ENCODE measurements at regions not wholly inside any gene's neighbourhood (a gene's known extent, or its start where the extent isn't known, plus 50 kb on each side); places are given as distances from the start of the nearest gene placed in this dataset.

DNA sequence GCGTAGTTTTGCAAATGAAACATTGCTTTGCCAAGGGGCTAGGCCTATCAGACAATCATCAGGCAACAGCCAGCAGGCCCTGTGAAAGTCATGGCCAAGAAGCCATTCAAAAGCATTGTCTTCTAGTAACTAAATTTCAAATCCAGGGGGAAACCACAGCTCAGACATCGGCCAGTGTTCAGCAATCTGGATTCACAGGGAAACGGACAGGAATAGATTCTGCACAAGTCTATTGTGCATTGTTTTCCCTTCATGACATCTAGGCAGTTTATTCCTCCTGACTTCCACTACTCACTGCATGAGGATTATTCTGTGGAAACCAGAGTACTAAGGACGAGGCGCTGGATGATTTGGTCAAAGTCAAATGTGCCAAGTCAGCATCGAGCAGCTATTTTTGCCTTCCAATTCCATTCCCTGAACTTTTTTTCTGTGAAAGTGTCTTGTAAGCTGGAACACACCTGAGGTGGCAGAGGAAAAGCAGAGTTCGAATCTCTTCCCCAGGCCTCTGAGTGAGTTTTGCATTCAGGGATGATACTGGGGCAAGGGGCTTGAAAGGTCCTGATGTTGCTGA, 75.4 kb downstream of the VCPKMT start:
- peaks cover 5 to 43% (median 16%) of the 10 kb centered on the region in 4 donors for H3K4me1 ChIP-seq (ENCODE audit: control insufficient read depth in 4 of 4, insufficient read depth in 4 of 4, low read length in 3 of 4)
- H3K27ac ChIP-seq (ENCODE audit: low read depth in 1 of 2, low read length in 2 of 2): no peak overlapping the region
- WGBS: 82% methylated on average over 7 of the region's 7 CpGs
- no peak overlapping the region for H3K9ac ChIP-seq (ENCODE audit: low read depth in 1 of 2, low read length in 2 of 2)
- H3K27me3 ChIP-seq (ENCODE audit: control insufficient read depth in 4 of 4, insufficient read depth in 4 of 4, low read length in 3 of 4): no peaks in the 10 kb centered on the region
- DNase-seq (ENCODE audit: low spot score): no peak
- no peaks in the 10 kb centered on the region for H3K36me3 ChIP-seq (ENCODE audit: control insufficient read depth in 4 of 4, insufficient read depth in 3 of 4, low read depth in 1 of 4, low read length in 3 of 4)
- H3K9me3 ChIP-seq (ENCODE audit: control insufficient read depth in 4 of 4, low read length in 3 of 4): no peaks in the 10 kb centered on the region
- H3K4me3 ChIP-seq (ENCODE audit: low read depth in 1 of 3, low read length in 3 of 3): no peak overlapping the region
- TF ChIP-seq JUND (IDR thresholded peaks at IDR 0.05) (no peak), FOXA2 (IDR thresholded peaks at IDR 0.05) (no peak)

DNA sequence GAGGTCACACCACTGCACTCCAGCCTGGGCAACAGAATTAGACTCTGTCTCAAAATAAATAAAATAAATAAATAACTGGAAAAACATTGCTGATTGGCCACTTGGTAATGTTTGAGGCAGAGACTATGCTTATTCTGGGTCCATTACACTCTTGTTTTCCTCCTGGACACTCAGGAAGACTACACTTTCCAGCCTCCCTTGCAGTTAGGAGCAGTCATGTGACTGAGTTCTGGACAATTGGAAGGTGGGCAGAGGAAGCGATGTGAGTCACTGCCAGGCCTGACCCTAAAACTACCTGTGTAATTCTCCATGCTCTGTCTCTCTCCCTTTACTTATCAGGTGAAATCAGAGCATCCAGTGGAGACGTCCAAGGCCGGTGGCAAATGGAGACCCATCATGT, 74.4 kb downstream of the VCPKMT start:
- WGBS: 99% methylated on average over 3 of the region's 3 CpGs
- H3K36me3 ChIP-seq (ENCODE audit: control insufficient read depth in 4 of 4, insufficient read depth in 3 of 4, low read depth in 1 of 4, low read length in 3 of 4): no peaks in the 10 kb centered on the region
- no peaks in the 10 kb centered on the region for H3K27me3 ChIP-seq (ENCODE audit: control insufficient read depth in 4 of 4, insufficient read depth in 4 of 4, low read length in 3 of 4)
- H3K4me3 ChIP-seq (ENCODE audit: low read depth in 1 of 3, low read length in 3 of 3): no peak overlapping the region
- H3K9ac ChIP-seq (ENCODE audit: low read depth in 1 of 2, low read length in 2 of 2): no peak overlapping the region
- no peak for DNase-seq (ENCODE audit: low spot score)
- H3K9me3 ChIP-seq (ENCODE audit: control insufficient read depth in 4 of 4, low read length in 3 of 4): no peaks in the 10 kb centered on the region
- peaks cover 9 to 37% (median 18%) of the 10 kb centered on the region in 4 donors for H3K4me1 ChIP-seq (ENCODE audit: control insufficient read depth in 4 of 4, insufficient read depth in 4 of 4, low read length in 3 of 4)
- H3K27ac ChIP-seq (ENCODE audit: low read depth in 1 of 2, low read length in 2 of 2): no peak overlapping the region
- no peak for TF ChIP-seq JUND (IDR thresholded peaks at IDR 0.05)
- TF ChIP-seq, protein P1, sequence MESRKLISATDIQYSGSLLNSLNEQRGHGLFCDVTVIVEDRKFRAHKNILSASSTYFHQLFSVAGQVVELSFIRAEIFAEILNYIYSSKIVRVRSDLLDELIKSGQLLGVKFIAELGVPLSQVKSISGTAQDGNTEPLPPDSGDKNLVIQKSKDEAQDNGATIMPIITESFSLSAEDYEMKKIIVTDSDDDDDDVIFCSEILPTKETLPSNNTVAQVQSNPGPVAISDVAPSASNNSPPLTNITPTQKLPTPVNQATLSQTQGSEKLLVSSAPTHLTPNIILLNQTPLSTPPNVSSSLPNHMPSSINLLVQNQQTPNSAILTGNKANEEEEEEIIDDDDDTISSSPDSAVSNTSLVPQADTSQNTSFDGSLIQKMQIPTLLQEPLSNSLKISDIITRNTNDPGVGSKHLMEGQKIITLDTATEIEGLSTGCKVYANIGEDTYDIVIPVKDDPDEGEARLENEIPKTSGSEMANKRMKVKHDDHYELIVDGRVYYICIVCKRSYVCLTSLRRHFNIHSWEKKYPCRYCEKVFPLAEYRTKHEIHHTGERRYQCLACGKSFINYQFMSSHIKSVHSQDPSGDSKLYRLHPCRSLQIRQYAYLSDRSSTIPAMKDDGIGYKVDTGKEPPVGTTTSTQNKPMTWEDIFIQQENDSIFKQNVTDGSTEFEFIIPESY (IDR thresholded peaks at IDR 0.05): no peak
- TF ChIP-seq, protein P2, sequence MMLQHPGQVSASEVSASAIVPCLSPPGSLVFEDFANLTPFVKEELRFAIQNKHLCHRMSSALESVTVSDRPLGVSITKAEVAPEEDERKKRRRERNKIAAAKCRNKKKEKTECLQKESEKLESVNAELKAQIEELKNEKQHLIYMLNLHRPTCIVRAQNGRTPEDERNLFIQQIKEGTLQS (IDR thresholded peaks at IDR 0.05): no peak
- no peak for TF ChIP-seq YY1 (IDR thresholded peaks at IDR 0.05)
- TF ChIP-seq TAF1 (conservative IDR thresholded peaks at IDR 0.05): no peak
- TF ChIP-seq, protein P3, sequence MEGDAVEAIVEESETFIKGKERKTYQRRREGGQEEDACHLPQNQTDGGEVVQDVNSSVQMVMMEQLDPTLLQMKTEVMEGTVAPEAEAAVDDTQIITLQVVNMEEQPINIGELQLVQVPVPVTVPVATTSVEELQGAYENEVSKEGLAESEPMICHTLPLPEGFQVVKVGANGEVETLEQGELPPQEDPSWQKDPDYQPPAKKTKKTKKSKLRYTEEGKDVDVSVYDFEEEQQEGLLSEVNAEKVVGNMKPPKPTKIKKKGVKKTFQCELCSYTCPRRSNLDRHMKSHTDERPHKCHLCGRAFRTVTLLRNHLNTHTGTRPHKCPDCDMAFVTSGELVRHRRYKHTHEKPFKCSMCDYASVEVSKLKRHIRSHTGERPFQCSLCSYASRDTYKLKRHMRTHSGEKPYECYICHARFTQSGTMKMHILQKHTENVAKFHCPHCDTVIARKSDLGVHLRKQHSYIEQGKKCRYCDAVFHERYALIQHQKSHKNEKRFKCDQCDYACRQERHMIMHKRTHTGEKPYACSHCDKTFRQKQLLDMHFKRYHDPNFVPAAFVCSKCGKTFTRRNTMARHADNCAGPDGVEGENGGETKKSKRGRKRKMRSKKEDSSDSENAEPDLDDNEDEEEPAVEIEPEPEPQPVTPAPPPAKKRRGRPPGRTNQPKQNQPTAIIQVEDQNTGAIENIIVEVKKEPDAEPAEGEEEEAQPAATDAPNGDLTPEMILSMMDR (IDR thresholded peaks at IDR 0.05; ENCODE audit: low read depth, low read length, missing input control): no peak
- TF ChIP-seq, protein P4, sequence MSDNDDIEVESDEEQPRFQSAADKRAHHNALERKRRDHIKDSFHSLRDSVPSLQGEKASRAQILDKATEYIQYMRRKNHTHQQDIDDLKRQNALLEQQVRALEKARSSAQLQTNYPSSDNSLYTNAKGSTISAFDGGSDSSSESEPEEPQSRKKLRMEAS (IDR thresholded peaks at IDR 0.05): no peak
- no peak for TF ChIP-seq HNF4G (IDR thresholded peaks at IDR 0.05)
- no peak for TF ChIP-seq SP1 (IDR thresholded peaks at IDR 0.05)
- TF ChIP-seq GABPA (IDR thresholded peaks at IDR 0.05 in 1 of 2, conservative IDR thresholded peaks at IDR 0.05 in 1 of 2): no peak
- TF ChIP-seq RXRA (IDR thresholded peaks at IDR 0.05): no peak
- TF ChIP-seq NR2F2 (IDR thresholded peaks at IDR 0.05): no peak
- TF ChIP-seq FOXA2 (IDR thresholded peaks at IDR 0.05): no peak
- no peak for TF ChIP-seq FOXA1 (IDR thresholded peaks at IDR 0.05)

DNA sequence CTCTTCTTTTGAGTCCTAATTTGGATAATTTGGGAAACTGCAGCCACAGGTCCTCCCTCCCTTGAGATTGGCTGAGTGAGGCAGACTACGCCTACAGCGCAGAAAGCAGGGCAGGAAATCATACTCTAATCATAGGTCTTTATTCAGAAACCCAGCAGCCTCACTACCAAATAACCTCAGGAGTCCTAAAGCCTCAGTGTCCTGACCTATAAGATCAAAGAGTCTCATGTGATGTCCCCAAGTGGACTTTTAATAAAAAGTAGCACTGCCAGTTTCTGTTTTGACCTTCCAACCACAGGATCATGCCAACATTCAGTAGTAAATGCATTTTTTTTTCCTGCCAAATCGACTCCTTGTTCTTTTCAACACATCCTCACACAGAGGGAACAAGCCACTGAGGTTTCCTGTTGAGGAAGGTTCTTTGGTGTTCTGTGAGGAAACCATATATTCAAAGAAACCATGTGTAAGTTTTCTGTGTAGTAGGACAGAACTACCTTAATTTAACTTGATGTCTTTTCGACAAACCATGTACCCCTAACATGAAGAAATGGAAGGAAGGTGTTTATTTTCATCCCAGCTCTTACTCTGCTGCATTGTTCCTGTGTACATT, 72.2 kb downstream of the VCPKMT start:
- H3K36me3 ChIP-seq (ENCODE audit: control insufficient read depth in 4 of 4, insufficient read depth in 3 of 4, low read depth in 1 of 4, low read length in 3 of 4): no peaks in the 10 kb centered on the region
- no peaks in the 10 kb centered on the region for H3K27me3 ChIP-seq (ENCODE audit: control insufficient read depth in 4 of 4, insufficient read depth in 4 of 4, low read length in 3 of 4)
- H3K4me1 ChIP-seq (ENCODE audit: control insufficient read depth in 4 of 4, insufficient read depth in 4 of 4, low read length in 3 of 4): peaks cover 11 to 34% (median 17%) of the 10 kb centered on the region in 4 donors
- no peak overlapping the region for H3K4me3 ChIP-seq (ENCODE audit: low read depth in 1 of 3, low read length in 3 of 3)
- peak overlapping the region; percentile 85 to 95 for H3K27ac ChIP-seq (ENCODE audit: low read depth in 1 of 2, low read length in 2 of 2)
- no peaks in the 10 kb centered on the region for H3K9me3 ChIP-seq (ENCODE audit: control insufficient read depth in 4 of 4, low read length in 3 of 4)
- 36% methylated on average over 4 of the region's 4 CpGs for WGBS
- DNase-seq (ENCODE audit: low spot score): no peak
- H3K9ac ChIP-seq (ENCODE audit: low read depth in 1 of 2, low read length in 2 of 2): peak overlapping the region; percentile 13 to 86
- TF ChIP-seq YY1 (IDR thresholded peaks at IDR 0.05) (no peak), SP1 (IDR thresholded peaks at IDR 0.05) (peak; percentile 76), NR2F2 (IDR thresholded peaks at IDR 0.05) (peak; percentile 73), FOXA2 (IDR thresholded peaks at IDR 0.05) (no peak), JUND (IDR thresholded peaks at IDR 0.05) (no peak), HNF4A (conservative IDR thresholded peaks at IDR 0.05) (peak; percentile 59 to 73), FOXA1 (IDR thresholded peaks at IDR 0.05) (no peak), HNF4G (IDR thresholded peaks at IDR 0.05) (peak; percentile 15), TAF1 (conservative IDR thresholded peaks at IDR 0.05) (no peak), EGR1 (IDR thresholded peaks at IDR 0.05; ENCODE audit: low read depth in 2 of 2) (no peak), RAD21 (IDR thresholded peaks at IDR 0.05) (peak in 1 of 2 donors; percentile 39)
- TF ChIP-seq, protein P2 (IDR thresholded peaks at IDR 0.05): no peak
- TF ChIP-seq, protein P1 (IDR thresholded peaks at IDR 0.05): no peak
- TF ChIP-seq, protein P4 (IDR thresholded peaks at IDR 0.05): peak; percentile 39
